Upper lobe of left lung (tissue), 6 donors: ENCODE measurements at regions not wholly inside any gene's neighbourhood (a gene's known extent, or its start where the extent isn't known, plus 50 kb on each side); places are given as distances from the start of the nearest gene placed in this dataset.

Experiments
- ATAC-seq, 2 donors: fragments of 200-7000 bp; cut with Tn5 transposase; one replicate each; pipeline ENCODE4 v1.9.1; 2022; ENCODE audit warnings: mild to moderate bottlenecking in 2 of 2, moderate library complexity in 2 of 2; ENCODE audit not compliant: low FRiP score in 2 of 2
- DNase-seq, 2 donors: peaks; one replicate each; pipeline ENCODE4 v3.0.0-alpha.2; 2019 to 2020
- H3K27ac ChIP-seq, 4 donors: fragments of 200-600 bp; sonication (generic); one replicate each; pipeline ENCODE4 v1.5.1; 2016 to 2019
- H3K27me3 ChIP-seq, 4 donors: fragments of 200-600 bp; sonication (generic); one replicate each; pipeline ENCODE4 v1.5.1; 2017 to 2019
- H3K36me3 ChIP-seq, 4 donors: fragments of 200-600 bp; sonication (generic); one replicate each; pipeline ENCODE4 v1.5.1; 2016 to 2019
- H3K4me1 ChIP-seq, 4 donors: fragments of 200-600 bp; sonication (generic); one replicate each; pipeline ENCODE4 v1.5.1; 2018 to 2019
- H3K4me3 ChIP-seq, 4 donors: fragments of 200-600 bp; sonication (generic); one replicate each; pipeline ENCODE4 v1.5.1; 2017 to 2019; ENCODE audit warnings: mild to moderate bottlenecking in 2 of 4, moderate library complexity in 1 of 4
- H3K9me3 ChIP-seq, 4 donors: fragments of 200-600 bp; sonication (generic); one replicate each; pipeline ENCODE4 v1.5.1; 2018 to 2019
- CTCF ChIP-seq, 6 experiments: fragments of 450-650 bp in 4 of 6; fragments of 200-600 bp in 2 of 6; sonication (generic) in 2 of 6; IDR thresholded peaks; one replicate each; pipeline ENCODE4 v1.5.1; 2016 to 2019; ENCODE audit warnings: antibody characterized with exemption in 6 of 6
- EP300 ChIP-seq, 4 donors: sonication (generic); formaldehyde crosslinking; IDR thresholded peaks; one replicate each; pipeline ENCODE4 v1.5.1; 2017; ENCODE audit warnings: antibody characterized with exemption in 4 of 4, control low read depth in 2 of 4
- POLR2A ChIP-seq, 4 donors: fragments of 450-650 bp; IDR thresholded peaks; one replicate each; pipeline ENCODE4 v1.5.1; 2016 to 2017; ENCODE audit warnings: antibody characterized with exemption in 4 of 4, mild to moderate bottlenecking in 2 of 4
- POLR2AphosphoS5 ChIP-seq, 2 donors: sonication (generic); formaldehyde crosslinking; IDR thresholded peaks; one replicate each; pipeline ENCODE4 v1.5.1; 2017; ENCODE audit warnings: antibody characterized with exemption in 2 of 2
- WGBS, 2 donors: methylation state at CpG; one replicate each; pipeline ENCODE4 v1.1.5; 2017 to 2018; 5-methylcytosine and 5-hydroxymethylcytosine counted together
- donor health status: DM: no; HTN: no; CAD: no; lungs with moderate emphysema.
- donor health status: DM: no; HTN: yes; CAD: no; lungs with severe emphysema.

- H3K27ac ChIP-seq, result no peak overlapping the region
- TF ChIP-seq POLR2A (IDR thresholded peaks at IDR 0.05), result no peak
- no peak for TF ChIP-seq CTCF (IDR thresholded peaks at IDR 0.05)
- TF ChIP-seq POLR2AphosphoS5 (IDR thresholded peaks at IDR 0.05), result no peak
- no peak for TF ChIP-seq EP300 (IDR thresholded peaks at IDR 0.05)
- H3K4me1 ChIP-seq, result no peaks in the 10 kb centered on the region
- ATAC-seq (no peak), DNase-seq (no peak)
- H3K27me3 ChIP-seq, result no peaks in the 10 kb centered on the region
- H3K4me3 ChIP-seq, result no peak overlapping the region
- no peaks in the 10 kb centered on the region for H3K9me3 ChIP-seq
- 70 to 88% methylated on average over 3 of the region's 3 CpGs for WGBS, 2 donors
- no peaks in the 10 kb centered on the region for H3K36me3 ChIP-seq
Observed at GRCh38 chr1:60888126-60888525, 194.2 kb upstream of the NFIA start.

- WGBS, 2 donors, result 60 to 83% methylated on average over 6 of the region's 6 CpGs
- no peaks in the 10 kb centered on the region for H3K9me3 ChIP-seq
- H3K27me3 ChIP-seq, result no peaks in the 10 kb centered on the region
- H3K4me3 ChIP-seq, result no peak overlapping the region
- DNase-seq (no peak), ATAC-seq (no peak)
- H3K4me1 ChIP-seq, result no peaks in the 10 kb centered on the region
- TF ChIP-seq POLR2AphosphoS5 (IDR thresholded peaks at IDR 0.05) (no peak), POLR2A (IDR thresholded peaks at IDR 0.05) (no peak), EP300 (IDR thresholded peaks at IDR 0.05) (no peak), CTCF (IDR thresholded peaks at IDR 0.05) (no peak)
- no peak overlapping the region for H3K27ac ChIP-seq
- H3K36me3 ChIP-seq, result no peaks in the 10 kb centered on the region
Observed at GRCh38 chr1:60886793-60887331, 195.5 kb upstream of the NFIA start.

- 90 to 97% methylated on average over 1 of the region's 1 CpG for WGBS, 2 donors
- H3K9me3 ChIP-seq, result no peaks in the 10 kb centered on the region
- no peaks in the 10 kb centered on the region for H3K27me3 ChIP-seq
- TF ChIP-seq CTCF (IDR thresholded peaks at IDR 0.05) (no peak), EP300 (IDR thresholded peaks at IDR 0.05) (no peak), POLR2AphosphoS5 (IDR thresholded peaks at IDR 0.05) (no peak), POLR2A (IDR thresholded peaks at IDR 0.05) (no peak)
- H3K4me3 ChIP-seq, result no peak overlapping the region
- H3K36me3 ChIP-seq, result no peaks in the 10 kb centered on the region
- DNase-seq (no peak), ATAC-seq (no peak)
- no peak overlapping the region for H3K27ac ChIP-seq
- H3K4me1 ChIP-seq, result no peaks in the 10 kb centered on the region
Observed at GRCh38 chr1:60886090-60886489, 196.3 kb upstream of the NFIA start.

GRCh38 chr1:60880202-60880601 lies 202.2 kb upstream of the NFIA start:
- no peaks in the 10 kb centered on the region for H3K9me3 ChIP-seq
- WGBS, 2 donors, result 92 to 96% methylated on average over 2 of the region's 2 CpGs
- H3K4me1 ChIP-seq, result no peaks in the 10 kb centered on the region
- no peaks in the 10 kb centered on the region for H3K36me3 ChIP-seq
- no peak overlapping the region for H3K4me3 ChIP-seq
- H3K27ac ChIP-seq, result no peak overlapping the region
- H3K27me3 ChIP-seq, result no peaks in the 10 kb centered on the region
- no peak for DNase-seq
- TF ChIP-seq POLR2A (IDR thresholded peaks at IDR 0.05), result no peak
- TF ChIP-seq EP300 (IDR thresholded peaks at IDR 0.05), result no peak
- no peak for TF ChIP-seq POLR2AphosphoS5 (IDR thresholded peaks at IDR 0.05)
- TF ChIP-seq CTCF (IDR thresholded peaks at IDR 0.05), result no peak
- ATAC-seq, result no peak

- H3K27ac ChIP-seq, result no peak overlapping the region
- ATAC-seq (no peak), DNase-seq (no peak)
- 0 to 34% methylated on average over 1 of the region's 1 CpG for WGBS, 2 donors
- H3K4me3 ChIP-seq, result no peak overlapping the region
- no peaks in the 10 kb centered on the region for H3K36me3 ChIP-seq
- H3K4me1 ChIP-seq, result no peaks in the 10 kb centered on the region
- TF ChIP-seq POLR2AphosphoS5 (IDR thresholded peaks at IDR 0.05), result no peak
- TF ChIP-seq EP300 (IDR thresholded peaks at IDR 0.05), result no peak
- TF ChIP-seq CTCF (IDR thresholded peaks at IDR 0.05), result no peak
- no peak for TF ChIP-seq POLR2A (IDR thresholded peaks at IDR 0.05)
- H3K9me3 ChIP-seq, result no peaks in the 10 kb centered on the region
- no peaks in the 10 kb centered on the region for H3K27me3 ChIP-seq
Observed at GRCh38 chr1:60878323-60878722, 204.0 kb upstream of the NFIA start.
